NCI-H146 treated with DMSO at 0.1 percent for 48 hours (cell line): ENCODE measurements at regions not wholly inside any gene's neighbourhood (a gene's known extent, or its start where the extent isn't known, plus 50 kb on each side); places are given as distances from the start of the nearest gene placed in this dataset.
"Not testable (repeated sequence)": the region's sequence is repeated elsewhere in the genome, so short reads cannot be mapped to it uniquely, and the experiment has no call there.

ENCODE experiments used
- DNase-seq: peaks from one replicate; lab custom pipeline; 2025; ENCODE audit not compliant: unreplicated experiment; lab: John Stamatoyannopoulos, UW

DNA sequence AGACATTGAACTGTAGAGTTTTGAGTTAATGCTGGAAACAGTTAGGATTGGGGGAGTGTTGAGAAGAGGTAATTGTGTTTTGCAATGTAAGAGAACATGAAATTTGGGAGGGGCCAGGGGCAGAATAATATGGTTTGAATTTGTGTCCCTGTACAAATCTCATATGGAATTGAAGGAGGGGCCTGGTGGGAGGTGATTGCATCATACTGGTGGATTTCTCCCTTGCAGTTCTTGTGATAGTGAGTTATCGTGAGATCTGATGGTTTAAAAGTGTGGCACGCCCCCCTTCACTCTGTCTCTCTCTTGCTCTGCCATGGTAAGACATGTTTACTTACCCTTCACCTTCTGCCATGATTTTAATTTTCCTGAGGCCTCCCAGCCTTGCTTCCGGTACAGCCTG, 876.0 kb upstream of the FBXO33 start:
- DNase-seq = no peak

DNA sequence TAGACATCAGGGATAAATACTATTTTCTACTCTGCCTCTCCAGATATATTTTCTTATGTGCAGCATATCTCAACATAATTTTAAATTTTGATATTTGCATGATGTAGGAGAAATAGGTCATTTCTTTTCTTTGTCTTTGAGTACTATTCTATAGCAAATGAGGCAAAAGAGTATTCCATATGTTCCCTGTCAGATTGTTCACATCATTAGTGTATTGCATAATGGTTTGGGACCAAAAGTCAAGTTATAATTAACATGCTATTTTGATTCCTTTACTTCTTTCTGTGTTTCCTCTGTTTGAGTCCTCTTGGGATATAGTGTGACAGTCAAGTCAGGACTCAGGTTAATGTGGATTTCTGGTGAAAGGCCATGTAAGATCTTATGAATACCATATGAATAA, 864.6 kb upstream of the FBXO33 start:
- DNase-seq = no peak

- DNase-seq = no peak
These were observed 860.4 kb upstream of the FBXO33 start for GRCh38 chr14:40292664-40293063.

DNA sequence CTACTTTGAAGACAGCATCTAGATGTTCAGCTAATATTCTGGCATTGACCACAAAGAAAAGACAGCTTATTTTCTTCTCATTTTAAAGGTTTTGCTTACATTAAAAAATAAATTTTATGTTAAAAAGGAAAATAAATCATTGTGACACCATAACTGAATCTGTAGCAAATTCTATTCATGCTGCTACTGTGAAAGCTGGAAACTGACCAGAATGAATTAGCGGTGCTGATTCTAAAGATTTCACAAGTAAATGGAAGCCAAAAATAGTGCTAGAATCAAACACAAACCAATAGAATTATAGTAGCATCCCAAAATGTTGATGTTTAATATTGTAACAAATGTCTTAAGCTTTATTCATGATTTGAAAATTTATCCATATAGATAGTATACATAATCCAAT, 850.0 kb upstream of the FBXO33 start:
- DNase-seq = no peak

DNA sequence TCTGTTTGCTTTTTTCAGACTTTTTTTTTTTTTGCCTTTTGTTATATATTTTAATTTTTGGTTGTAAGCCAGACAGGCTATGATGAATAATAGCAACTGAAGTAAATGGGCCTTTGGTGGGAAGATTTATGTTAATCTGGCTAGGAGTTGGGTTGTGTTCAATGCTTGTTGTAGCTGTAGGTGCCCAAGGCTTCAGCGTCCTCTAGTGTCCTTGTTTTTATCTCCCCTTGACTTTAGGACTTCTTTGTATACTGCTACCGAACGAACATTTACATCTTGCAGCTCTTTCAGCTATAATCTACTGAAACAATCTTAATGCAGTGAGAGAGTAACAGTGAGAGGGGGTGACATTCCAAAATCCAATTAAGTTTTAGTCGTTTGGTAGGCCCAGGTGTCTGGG, 848.4 kb upstream of the FBXO33 start:
- no peak for DNase-seq

GRCh38 chr14:40273417-40273816, 841.2 kb upstream of the FBXO33 start:
- DNase-seq = no peak

GRCh38 chr14:40271480-40271879, 839.2 kb upstream of the FBXO33 start:
- DNase-seq = no peak

- DNase-seq = no peak
These were observed 837.2 kb upstream of the FBXO33 start for GRCh38 chr14:40269436-40269835.

DNA sequence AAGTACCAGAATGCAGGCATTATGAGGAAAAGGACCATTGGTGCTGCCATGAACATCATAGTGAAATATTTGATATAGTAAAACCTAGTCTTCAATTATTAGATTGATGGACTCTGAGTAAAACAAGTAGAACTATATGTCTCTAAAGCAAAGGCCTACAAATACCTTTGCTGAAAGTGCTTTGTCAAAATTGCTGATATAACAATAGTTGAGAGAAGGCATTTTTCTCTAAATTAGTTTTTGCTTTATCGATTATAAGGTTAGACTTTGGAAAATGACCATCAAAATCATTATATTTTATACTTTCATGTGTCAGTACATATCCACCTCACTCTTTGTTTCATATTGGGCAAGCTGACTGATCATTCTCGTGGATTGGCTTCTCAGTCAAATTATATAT, 836.0 kb upstream of the FBXO33 start:
- DNase-seq = no peak

DNA sequence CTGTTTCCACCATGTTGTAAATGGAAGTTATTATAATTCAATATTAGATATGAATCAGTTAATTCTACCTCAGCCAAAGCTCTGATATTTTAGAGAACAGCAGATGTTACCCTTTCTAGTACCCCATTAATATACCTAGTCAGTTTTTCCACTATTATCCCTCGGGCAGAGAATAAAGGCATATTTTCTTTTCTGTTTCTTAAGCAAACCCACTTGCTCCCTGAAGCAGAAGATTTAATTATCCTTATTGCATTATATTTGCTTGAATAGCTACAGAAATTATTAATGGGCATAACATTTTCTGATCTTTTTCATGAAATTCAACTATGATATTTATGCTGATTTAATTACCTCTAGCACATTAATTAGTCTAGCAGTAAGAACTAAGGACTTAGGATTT, 832.9 kb upstream of the FBXO33 start:
- DNase-seq = no peak

DNA sequence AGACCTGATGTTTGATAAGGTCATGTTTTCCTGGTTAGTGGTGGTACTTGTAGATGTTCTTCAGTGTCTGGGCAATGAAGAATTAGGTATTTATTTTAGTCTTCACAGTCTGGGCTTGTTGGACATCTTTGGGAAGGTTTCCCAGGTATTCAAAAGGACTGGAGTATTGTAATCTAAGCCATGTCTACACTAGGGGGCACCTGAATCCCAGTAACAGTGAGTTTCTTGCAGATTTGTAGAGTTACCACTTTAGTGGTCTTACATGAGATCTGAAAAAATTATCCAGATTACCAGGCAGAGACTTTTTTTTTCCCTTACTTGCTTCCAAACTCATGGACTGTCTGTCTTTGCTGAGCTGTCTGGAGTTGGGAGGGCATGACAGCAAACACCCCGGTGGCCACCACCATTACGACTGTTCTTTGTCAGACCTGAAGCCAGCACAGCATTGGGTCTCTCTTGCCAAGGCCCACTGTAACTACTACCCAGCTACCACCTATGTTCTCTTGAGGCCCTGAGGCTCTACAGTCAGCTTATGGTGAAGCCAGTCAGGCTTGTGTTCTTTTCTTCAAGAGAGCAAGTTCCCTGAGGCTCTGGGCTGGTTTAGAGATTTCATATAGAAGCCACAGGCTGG, 820.7 kb upstream of the FBXO33 start:
- DNase-seq = no peak

DNA sequence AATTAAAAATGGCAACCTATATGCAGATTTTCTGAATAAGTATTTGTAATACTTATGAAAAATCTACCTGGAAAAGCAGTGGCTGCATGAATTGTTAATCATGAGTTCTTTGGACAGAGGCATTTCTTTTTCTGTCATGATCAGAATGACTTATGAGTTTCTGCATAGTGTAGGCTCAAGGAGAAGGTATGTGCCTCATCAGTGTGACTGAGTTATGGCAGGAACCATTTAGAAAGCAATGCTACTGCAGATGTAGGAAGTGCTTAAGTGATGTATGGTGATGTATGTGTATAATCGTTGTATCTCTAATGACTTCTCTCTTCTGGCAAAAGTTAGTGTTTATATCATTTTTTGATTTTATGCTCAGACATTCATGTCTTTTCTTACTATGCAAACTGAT, 816.4 kb upstream of the FBXO33 start:
- DNase-seq = no peak

- DNase-seq = no peak
These were observed 808.1 kb upstream of the FBXO33 start for GRCh38 chr14:40240245-40240859.

DNA sequence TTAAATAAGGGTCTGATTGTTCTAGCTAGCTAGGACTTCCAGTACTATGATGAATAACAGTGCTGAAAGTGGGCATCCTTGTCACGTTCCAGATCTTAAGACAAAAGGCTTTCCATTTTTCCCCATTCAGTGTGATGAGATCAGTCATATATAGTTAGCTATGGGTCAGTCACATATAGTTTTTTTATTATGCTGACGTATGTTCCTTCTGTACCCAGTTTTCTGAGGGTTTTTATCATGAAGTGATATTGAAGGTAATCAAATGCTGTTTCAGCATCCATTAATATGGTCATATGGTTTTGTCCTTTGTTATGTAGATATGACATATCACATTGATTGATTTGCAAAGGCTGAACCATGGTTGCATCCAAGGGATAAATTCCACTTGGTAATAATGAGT, 800.1 kb upstream of the FBXO33 start:
- DNase-seq = no peak

DNA sequence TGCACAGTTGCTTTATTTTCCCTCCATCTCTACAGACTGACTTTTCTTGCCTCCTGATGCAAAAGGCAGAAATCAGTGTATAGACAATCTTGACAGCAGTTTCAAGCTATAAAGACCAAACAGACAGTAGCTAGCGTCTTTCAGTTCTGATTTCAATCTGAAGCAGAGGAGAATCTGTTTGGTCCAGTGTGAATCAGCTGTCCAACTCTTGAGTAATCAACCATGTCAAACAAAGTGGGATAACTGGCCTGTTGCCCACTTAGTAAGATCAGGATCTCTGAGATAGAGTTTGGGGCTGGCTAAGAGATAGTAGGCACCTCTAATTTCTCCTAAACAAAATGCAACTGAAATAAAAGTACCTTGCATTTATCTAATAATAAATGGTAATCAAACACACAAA, 797.4 kb upstream of the FBXO33 start:
- no peak for DNase-seq

DNA sequence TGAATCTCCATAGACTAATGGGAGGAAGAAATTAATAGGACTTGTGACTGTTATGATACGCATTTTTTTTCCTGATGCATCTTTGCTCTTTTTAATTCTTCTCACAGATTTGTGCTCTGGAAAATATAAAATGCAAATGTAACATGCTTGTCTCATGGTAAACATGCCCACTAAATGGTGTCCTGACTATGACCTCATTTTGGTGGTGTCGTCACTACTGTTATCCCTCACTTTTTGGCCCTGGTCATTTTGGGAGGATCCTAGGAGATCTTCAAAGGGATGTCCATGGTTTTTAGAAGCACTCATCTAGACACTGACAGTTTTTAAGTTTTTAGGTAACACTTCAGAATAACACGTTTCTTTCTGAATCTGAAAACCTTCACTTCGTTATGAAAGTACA, 790.8 kb upstream of the FBXO33 start:
- no peak for DNase-seq

- DNase-seq = no peak
These were observed 789.2 kb upstream of the FBXO33 start for GRCh38 chr14:40221428-40221827.

DNA sequence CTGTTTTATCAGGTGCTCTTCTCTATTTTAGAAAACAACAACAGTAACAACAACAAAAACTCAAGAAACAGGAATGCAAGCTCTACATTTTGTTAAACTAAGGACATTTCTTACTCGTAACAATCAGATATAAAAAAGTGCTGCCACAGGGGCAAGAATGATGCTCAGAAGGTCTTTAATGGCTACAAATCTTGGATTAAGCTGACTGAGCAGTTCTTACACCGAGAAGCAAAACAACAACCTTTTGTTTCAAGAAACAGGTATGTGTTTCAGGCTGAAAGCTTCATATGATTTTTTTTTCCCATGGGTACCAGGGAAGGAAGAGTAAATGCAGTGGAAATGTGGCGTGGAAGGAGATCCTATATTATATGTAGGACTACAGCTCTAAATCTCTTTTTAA, 786.8 kb upstream of the FBXO33 start:
- no peak for DNase-seq

- DNase-seq = no peak
These were observed 786.2 kb upstream of the FBXO33 start for GRCh38 chr14:40218282-40218941.

- DNase-seq = no peak
These were observed 784.7 kb upstream of the FBXO33 start for GRCh38 chr14:40216976-40217375.

- not testable (repeated sequence) for DNase-seq
These were observed 784.2 kb upstream of the FBXO33 start for GRCh38 chr14:40216408-40216807.

GRCh38 chr14:40213701-40214100, 781.5 kb upstream of the FBXO33 start:
- DNase-seq = no peak
